ENCODE measurements at regions not wholly inside any gene's neighbourhood (a gene's known extent, or its start where the extent isn't known, plus 50 kb on each side); places are given as distances from the start of the nearest gene placed in this dataset.

GRCh38 chr4:148565801-148566200 is 123.6 kb upstream of the NR3C2 start:
- DNase-seq, result no peak
- intact Hi-C loops (cut with DNase I; ENCODE audit: low total_unique reads), result no loop called here
- no peaks in the 10 kb centered on the region for H3K27me3 ChIP-seq

GRCh38 chr4:148563684-148564083 is 121.5 kb upstream of the NR3C2 start:
- TF ChIP-seq CTCF (IDR thresholded peaks at IDR 0.05), result no peak
- H3K4me3 ChIP-seq, result no peak overlapping the region
- no peaks in the 10 kb centered on the region for H3K36me3 ChIP-seq
- H3K9me3 ChIP-seq, result no peaks in the 10 kb centered on the region
- H3K4me1 ChIP-seq, result no peaks in the 10 kb centered on the region
- H3K27me3 ChIP-seq, result no peaks in the 10 kb centered on the region
- no peak for DNase-seq
- intact Hi-C loops (cut with DNase I; ENCODE audit: low total_unique reads), result no loop called here
- no peak overlapping the region for H3K27ac ChIP-seq

More at GRCh38 chr4:148565801-148566200, 123.6 kb upstream of the NR3C2 start:
- TF ChIP-seq CTCF (IDR thresholded peaks at IDR 0.05), result no peak
- H3K9me3 ChIP-seq, result no peaks in the 10 kb centered on the region
- no peak overlapping the region for H3K4me3 ChIP-seq
- H3K36me3 ChIP-seq, result no peaks in the 10 kb centered on the region
- H3K4me1 ChIP-seq, result no peaks in the 10 kb centered on the region
- H3K27ac ChIP-seq, result no peak overlapping the region

- no peak for TF ChIP-seq CTCF (IDR thresholded peaks at IDR 0.05)
- intact Hi-C loops (cut with DNase I; ENCODE audit: low total_unique reads), result no loop called here
- H3K4me1 ChIP-seq, result no peaks in the 10 kb centered on the region
Observed at GRCh38 chr4:148561467-148561866, 119.3 kb upstream of the NR3C2 start.

GRCh38 chr4:148557793-148558192 is 115.6 kb upstream of the NR3C2 start:
- Histone ChIP-seq H3K4me1 (no peaks in the 10 kb centered on the region), H3K27ac (no peak overlapping the region), H3K36me3 (no peaks in the 10 kb centered on the region), H3K27me3 (no peaks in the 10 kb centered on the region), H3K9me3 (no peaks in the 10 kb centered on the region), H3K4me3 (no peak overlapping the region)
- intact Hi-C loops (cut with DNase I; ENCODE audit: low total_unique reads), result no loop called here
- no peak for TF ChIP-seq CTCF (IDR thresholded peaks at IDR 0.05)
- no peak for DNase-seq

More at GRCh38 chr4:148561467-148561866, 119.3 kb upstream of the NR3C2 start:
- Histone ChIP-seq H3K36me3 (no peaks in the 10 kb centered on the region), H3K27ac (no peak overlapping the region), H3K27me3 (no peaks in the 10 kb centered on the region), H3K4me3 (no peak overlapping the region), H3K9me3 (no peaks in the 10 kb centered on the region)
- DNase-seq, result no peak

GRCh38 chr4:148550788-148551187 is 108.6 kb upstream of the NR3C2 start:
- no peaks in the 10 kb centered on the region for H3K36me3 ChIP-seq
- no peaks in the 10 kb centered on the region for H3K9me3 ChIP-seq
- TF ChIP-seq CTCF (IDR thresholded peaks at IDR 0.05), result no peak
- intact Hi-C loops (cut with DNase I; ENCODE audit: low total_unique reads), result no loop called here
- H3K4me3 ChIP-seq, result no peak overlapping the region
- H3K27me3 ChIP-seq, result no peaks in the 10 kb centered on the region
- no peaks in the 10 kb centered on the region for H3K4me1 ChIP-seq
- no peak overlapping the region for H3K27ac ChIP-seq
- DNase-seq, result no peak

Measured in tibial artery (tissue), 4 donors.